Ovary (tissue), 3 donors: ENCODE measurements at regions not wholly inside any gene's neighbourhood (a gene's known extent, or its start where the extent isn't known, plus 50 kb on each side); places are given as distances from the start of the nearest gene placed in this dataset.

Source experiments
- EP300 ChIP-seq: sonication (generic); formaldehyde crosslinking; IDR thresholded peaks from one replicate; pipeline ENCODE4 v1.6.1; 2017; ENCODE audit warnings: antibody characterized with exemption
- POLR2A ChIP-seq: fragments of 450-650 bp; IDR thresholded peaks from one replicate; pipeline ENCODE4 v1.6.1; 2017; ENCODE audit warnings: antibody characterized with exemption, mild to moderate bottlenecking, moderate library complexity
- TF ChIP-seq, protein P1 (sequence below), 3 donors: fragments of 450-650 bp in 2 of 3; fragments of 200-600 bp in 1 of 3; IDR thresholded peaks; one replicate each; pipeline versions ENCODE4 v1.5.1 to v1.8.0; 2016 to 2022; ENCODE audit warnings: antibody characterized with exemption in 3 of 3, mild to moderate bottlenecking in 1 of 3
- donor health status: DM: no; HTN: no; CAD: no.

DNA sequence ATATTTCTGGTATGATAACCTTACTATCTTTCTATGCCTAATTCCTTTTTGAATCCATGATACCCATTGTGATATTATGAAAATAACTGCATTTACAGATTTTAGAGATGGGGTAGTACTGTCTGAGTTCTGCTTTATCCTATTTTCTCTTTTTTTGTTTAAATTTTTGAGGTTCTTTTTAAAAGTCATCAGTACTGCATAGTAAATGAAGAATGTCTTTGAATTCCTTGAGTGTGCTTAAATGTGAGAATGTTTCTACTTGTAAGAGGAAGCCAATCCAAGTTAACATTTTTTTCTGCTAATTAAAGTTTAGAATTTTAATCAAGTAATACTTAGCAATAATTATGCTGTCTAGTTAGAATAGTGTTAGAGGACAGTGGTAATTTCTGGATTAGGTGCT, 474.6 kb downstream of the PCNX1 start:
- TF ChIP-seq, protein P1, sequence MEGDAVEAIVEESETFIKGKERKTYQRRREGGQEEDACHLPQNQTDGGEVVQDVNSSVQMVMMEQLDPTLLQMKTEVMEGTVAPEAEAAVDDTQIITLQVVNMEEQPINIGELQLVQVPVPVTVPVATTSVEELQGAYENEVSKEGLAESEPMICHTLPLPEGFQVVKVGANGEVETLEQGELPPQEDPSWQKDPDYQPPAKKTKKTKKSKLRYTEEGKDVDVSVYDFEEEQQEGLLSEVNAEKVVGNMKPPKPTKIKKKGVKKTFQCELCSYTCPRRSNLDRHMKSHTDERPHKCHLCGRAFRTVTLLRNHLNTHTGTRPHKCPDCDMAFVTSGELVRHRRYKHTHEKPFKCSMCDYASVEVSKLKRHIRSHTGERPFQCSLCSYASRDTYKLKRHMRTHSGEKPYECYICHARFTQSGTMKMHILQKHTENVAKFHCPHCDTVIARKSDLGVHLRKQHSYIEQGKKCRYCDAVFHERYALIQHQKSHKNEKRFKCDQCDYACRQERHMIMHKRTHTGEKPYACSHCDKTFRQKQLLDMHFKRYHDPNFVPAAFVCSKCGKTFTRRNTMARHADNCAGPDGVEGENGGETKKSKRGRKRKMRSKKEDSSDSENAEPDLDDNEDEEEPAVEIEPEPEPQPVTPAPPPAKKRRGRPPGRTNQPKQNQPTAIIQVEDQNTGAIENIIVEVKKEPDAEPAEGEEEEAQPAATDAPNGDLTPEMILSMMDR (IDR thresholded peaks at IDR 0.05), result no peak
- TF ChIP-seq POLR2A (no peak), EP300 (no peak)
